ENCODE measurements at regions not wholly inside any gene's neighbourhood (a gene's known extent, or its start where the extent isn't known, plus 50 kb on each side); places are given as distances from the start of the nearest gene placed in this dataset.

- Histone ChIP-seq H3K27me3 (no peaks in the 10 kb centered on the region), H3K9me3 (no peaks in the 10 kb centered on the region), H3K4me3 (no peak overlapping the region), H3K36me3 (no peaks in the 10 kb centered on the region), H3K27ac (no peak overlapping the region), H3K4me1 (ENCODE audit: insufficient read depth) (no peaks in the 10 kb centered on the region)
- no peak for DNase-seq
- intact Hi-C loops (cut with DNase I) = no loop called here
- TF ChIP-seq EP300 (IDR thresholded peaks at IDR 0.05) = no peak
- no peak for TF ChIP-seq CTCF (IDR thresholded peaks at IDR 0.05)
- no peak for TF ChIP-seq POLR2A (IDR thresholded peaks at IDR 0.05)
- 77 to 83% (median 78%) methylated on average over 4 of the region's 4 CpGs for WGBS, 3 donors
Measured at GRCh38 chr11:112856133-112856532, 105.1 kb upstream of the NCAM1 start.

- no peak overlapping the region for H3K27ac ChIP-seq
- no peaks in the 10 kb centered on the region for H3K4me1 ChIP-seq (ENCODE audit: insufficient read depth)
- intact Hi-C loops (cut with DNase I) = no loop called here
- H3K36me3 ChIP-seq = no peaks in the 10 kb centered on the region
- H3K9me3 ChIP-seq = no peaks in the 10 kb centered on the region
- 51 to 58% (median 54%) methylated on average over 2 of the region's 2 CpGs for WGBS, 3 donors
- no peaks in the 10 kb centered on the region for H3K27me3 ChIP-seq
- DNase-seq = no peak
- H3K4me3 ChIP-seq = no peak overlapping the region
- TF ChIP-seq POLR2A (IDR thresholded peaks at IDR 0.05) = no peak
- TF ChIP-seq EP300 (IDR thresholded peaks at IDR 0.05) = no peak
Measured at GRCh38 chr11:112856591-112856990, 104.6 kb upstream of the NCAM1 start.

- Histone ChIP-seq H3K36me3 (no peaks in the 10 kb centered on the region), H3K27me3 (no peaks in the 10 kb centered on the region), H3K27ac (no peak overlapping the region), H3K4me1 (ENCODE audit: insufficient read depth) (no peaks in the 10 kb centered on the region), H3K9me3 (no peaks in the 10 kb centered on the region), H3K4me3 (no peak overlapping the region)
- 75 to 88% (median 84%) methylated on average over 5 of the region's 5 CpGs for WGBS, 3 donors
- TF ChIP-seq EP300 (IDR thresholded peaks at IDR 0.05) (no peak), CTCF (IDR thresholded peaks at IDR 0.05) (no peak), POLR2A (IDR thresholded peaks at IDR 0.05) (no peak)
- no peak for DNase-seq
- intact Hi-C loops (cut with DNase I) = no loop called here
Measured at GRCh38 chr11:112858289-112859023, 102.8 kb upstream of the NCAM1 start.

GRCh38 chr11:112859787-112860186, 101.4 kb upstream of the NCAM1 start:
- no peak overlapping the region for H3K4me3 ChIP-seq
- intact Hi-C loops (cut with DNase I) = no loop called here
- H3K27me3 ChIP-seq = no peaks in the 10 kb centered on the region
- no peaks in the 10 kb centered on the region for H3K36me3 ChIP-seq
- 87 to 97% (median 93%) methylated on average over 3 of the region's 3 CpGs for WGBS, 3 donors
- no peak for TF ChIP-seq EP300 (IDR thresholded peaks at IDR 0.05)
- TF ChIP-seq CTCF (IDR thresholded peaks at IDR 0.05) = no peak
- TF ChIP-seq POLR2A (IDR thresholded peaks at IDR 0.05) = no peak
- no peaks in the 10 kb centered on the region for H3K4me1 ChIP-seq (ENCODE audit: insufficient read depth)
- DNase-seq = no peak
- no peaks in the 10 kb centered on the region for H3K9me3 ChIP-seq
- H3K27ac ChIP-seq = no peak overlapping the region

- no peaks in the 10 kb centered on the region for H3K36me3 ChIP-seq
- DNase-seq = no peak
- H3K27me3 ChIP-seq = no peaks in the 10 kb centered on the region
- H3K27ac ChIP-seq = no peak overlapping the region
- no peaks in the 10 kb centered on the region for H3K9me3 ChIP-seq
- intact Hi-C loops (cut with DNase I) = no loop called here
- no peak overlapping the region for H3K4me3 ChIP-seq
- TF ChIP-seq POLR2A (IDR thresholded peaks at IDR 0.05) (no peak), CTCF (IDR thresholded peaks at IDR 0.05) (no peak), EP300 (IDR thresholded peaks at IDR 0.05) (no peak)
- no peaks in the 10 kb centered on the region for H3K4me1 ChIP-seq (ENCODE audit: insufficient read depth)
Measured at GRCh38 chr11:112861356-112861755, 99.9 kb upstream of the NCAM1 start.

All from ovary (tissue), 7 donors.